K562 (cell line): ENCODE measurements at regions not wholly inside any gene's neighbourhood (a gene's known extent, or its start where the extent isn't known, plus 50 kb on each side); places are given as distances from the start of the nearest gene placed in this dataset.

Experiments used
- HCFC1 ChIP-seq: IDR thresholded peaks from 2 replicates; pipeline ENCODE4 v1.6.1; 2012; ENCODE audit warnings: low read depth, low read length, improper control_type of control experiment
- KLF1 ChIP-seq: fragments of 450-650 bp; IDR thresholded peaks from 2 replicates; pipeline ENCODE4 v1.6.1; 2016; ENCODE audit warnings: missing genetic modification characterization, missing compliant biosample characterization
- MAZ ChIP-seq, 2 experiments: fragments of 450-650 bp in 1 of 2; sonication (generic) in 1 of 2; formaldehyde crosslinking; IDR thresholded peaks in 1 of 2; conservative IDR thresholded peaks in 1 of 2; 2 replicates each; pipeline versions ENCODE4 v1.4.0 to v1.5.0; 2020; ENCODE audit warnings: mild to moderate bottlenecking in 1 of 2, missing genetic modification reagents in 1 of 2
- MGA ChIP-seq: fragments of 450-650 bp; IDR thresholded peaks from 2 replicates; pipeline ENCODE4 v1.6.1; 2016; ENCODE audit warnings: mild to moderate bottlenecking, moderate library complexity
- NR2C2 ChIP-seq, 2 experiments: fragments of 200-800 bp in 1 of 2; sonication (Bioruptor generic) in 1 of 2; sonication (generic) in 1 of 2; formaldehyde crosslinking in 1 of 2; IDR thresholded peaks; 2 replicates each; pipeline versions ENCODE4 v1.6.1 to v1.8.0; 2016 to 2022; ENCODE audit warnings: mild to moderate bottlenecking in 1 of 2, missing compliant biosample characterization in 1 of 2, missing genetic modification characterization in 1 of 2, missing genetic modification reagents in 1 of 2
- POLR2A ChIP-seq: fragments of 450-650 bp; conservative IDR thresholded peaks from 2 replicates; pipeline ENCODE4 v1.6.1; 2016
- PREB ChIP-seq: sonication (generic); formaldehyde crosslinking; IDR thresholded peaks from 2 replicates; pipeline ENCODE4 v1.8.1; 2023; ENCODE audit warnings: mild to moderate bottlenecking, missing genetic modification reagents
- RAD21 ChIP-seq, 2 experiments: fragments of 250-450 bp in 1 of 2; fragments of 450-650 bp in 1 of 2; sonication (Bioruptor Pico) in 1 of 2; formaldehyde crosslinking in 1 of 2; IDR thresholded peaks in 1 of 2; conservative IDR thresholded peaks in 1 of 2; 2 replicates each; pipeline versions ENCODE4 v1.4.0 to v1.8.0; 2020 to 2022; ENCODE audit warnings: mild to moderate bottlenecking in 2 of 2, moderate library complexity in 1 of 2
- ZBTB11 ChIP-seq, 3 experiments: fragments of 200-800 bp in 1 of 3; fragments of 250-450 bp in 1 of 3; fragments of 450-650 bp in 1 of 3; sonication (Bioruptor Pico) in 1 of 3; sonication (Bioruptor generic) in 1 of 3; formaldehyde crosslinking in 1 of 3; IDR thresholded peaks; 2 replicates each; pipeline versions ENCODE4 v1.6.1 to v1.8.0; 2016 to 2022; ENCODE audit warnings: mild to moderate bottlenecking in 2 of 3, missing genetic modification characterization in 2 of 3, missing compliant biosample characterization in 1 of 3, moderate library complexity in 1 of 3
- ZNF384 ChIP-seq: IDR thresholded peaks from 2 replicates; pipeline ENCODE4 v1.6.1; 2012; ENCODE audit warnings: low read depth, low read length, improper control_type of control experiment
- ZNF75A ChIP-seq: fragments of 450-650 bp; formaldehyde crosslinking; IDR thresholded peaks from 2 replicates; pipeline ENCODE4 v1.4.0; 2020; ENCODE audit warnings: mild to moderate bottlenecking

GRCh38 chr7:32658034-32658433 is 162.7 kb downstream of the AVL9 start (continued):
- TF ChIP-seq MGA (peak; percentile 89), POLR2A (peak; percentile 47; the same call in 1 of the 2 replicates), ZNF384 (no peak), RAD21 (CRISPR knock-in tag; conservative IDR thresholded peaks at IDR 0.05 in 1 of 2, IDR thresholded peaks at IDR 0.05 in 1 of 2) (peak in 1 of 2 experiments; percentile 11; a peak in 2 of 4 replicates), PREB (CRISPR knock-in tag) (no peak), KLF1 (tag) (no peak), ZBTB11 (CRISPR knock-in tag; IDR thresholded peaks at IDR 0.05) (peak in 2 of 3 experiments; percentile 79 to 97; a peak in 4 of 6 replicates), HCFC1 (peak; percentile 38; the same call in 1 of the 2 replicates), NR2C2 (CRISPR knock-in tag; IDR thresholded peaks at IDR 0.05) (no peak), NR2C2 (tag; IDR thresholded peaks at IDR 0.05) (peak; percentile 93), MAZ (CRISPR knock-in tag; conservative IDR thresholded peaks at IDR 0.05 in 1 of 2, IDR thresholded peaks at IDR 0.05 in 1 of 2) (peak in 1 of 2 experiments; percentile 40; a peak in 1 of 4 replicates), ZNF75A (CRISPR knock-in tag) (no peak)
